ENCODE measurements at regions not wholly inside any gene's neighbourhood (a gene's known extent, or its start where the extent isn't known, plus 50 kb on each side); places are given as distances from the start of the nearest gene placed in this dataset.

GRCh38 chr13:37274569-37275497 lies 169.4 kb upstream of the CSNK1A1L start:
- intact Hi-C loops (cut with DNase I) = no loop called here
- DNase-seq (ENCODE audit: low spot score) = no peak

- DNase-seq (ENCODE audit: low spot score) = no peak
- intact Hi-C loops (cut with DNase I) = no loop called here
Measured at GRCh38 chr13:37273836-37274235, 168.4 kb upstream of the CSNK1A1L start.

- intact Hi-C loops (cut with DNase I) = no loop called here
- no peak for DNase-seq (ENCODE audit: low spot score)
Measured at GRCh38 chr13:37270226-37271001, 164.9 kb upstream of the CSNK1A1L start.

GRCh38 chr13:37263871-37264270 lies 158.4 kb upstream of the CSNK1A1L start:
- intact Hi-C loops (cut with DNase I) = no loop called here
- DNase-seq (ENCODE audit: low spot score) = no peak

- DNase-seq (ENCODE audit: low spot score) = no peak
- intact Hi-C loops (cut with DNase I) = no loop called here
Measured at GRCh38 chr13:37257706-37258105, 152.2 kb upstream of the CSNK1A1L start.

- no peak for DNase-seq (ENCODE audit: low spot score)
Measured at GRCh38 chr13:37257051-37257450, 151.6 kb upstream of the CSNK1A1L start.

GRCh38 chr13:37241786-37242185 lies 136.3 kb upstream of the CSNK1A1L start:
- intact Hi-C loops (cut with DNase I) = no loop called here
- DNase-seq (ENCODE audit: low spot score) = no peak

More at GRCh38 chr13:37257051-37257450, 151.6 kb upstream of the CSNK1A1L start:
- intact Hi-C loops (cut with DNase I) = no loop called here

GRCh38 chr13:37230346-37230745 lies 124.9 kb upstream of the CSNK1A1L start:
- DNase-seq (ENCODE audit: low spot score) = no peak
- intact Hi-C loops (cut with DNase I) = no loop called here

- no peak for DNase-seq (ENCODE audit: low spot score)
- intact Hi-C loops (cut with DNase I) = no loop called here
Measured at GRCh38 chr13:37229931-37230330, 124.5 kb upstream of the CSNK1A1L start.

- intact Hi-C loops (cut with DNase I) = no loop called here
- DNase-seq (ENCODE audit: low spot score) = no peak
Measured at GRCh38 chr13:37226971-37227370, 121.5 kb upstream of the CSNK1A1L start.

- intact Hi-C loops (cut with DNase I) = no loop called here
- no peak for DNase-seq (ENCODE audit: low spot score)
Measured at GRCh38 chr13:37225414-37226070, 120.1 kb upstream of the CSNK1A1L start.

GRCh38 chr13:37216331-37216730 lies 110.9 kb upstream of the CSNK1A1L start:
- DNase-seq (ENCODE audit: low spot score) = no peak
- intact Hi-C loops (cut with DNase I) = no loop called here

GRCh38 chr13:37212826-37213225 lies 107.4 kb upstream of the CSNK1A1L start:
- no peak for DNase-seq (ENCODE audit: low spot score)
- intact Hi-C loops (cut with DNase I) = no loop called here

- intact Hi-C loops (cut with DNase I) = no loop called here
- DNase-seq (ENCODE audit: low spot score) = no peak
Measured at GRCh38 chr13:37211487-37211886, 106.0 kb upstream of the CSNK1A1L start.

GRCh38 chr13:37209621-37210580 lies 104.4 kb upstream of the CSNK1A1L start:
- intact Hi-C loops (cut with DNase I) = loop anchor here (5.0 kb wide), 1 partner anchor 78 kb away; no protein-coding TSS in a partner anchor
- no peak for DNase-seq (ENCODE audit: low spot score)

- no peak for DNase-seq (ENCODE audit: low spot score)
- intact Hi-C loops (cut with DNase I) = loop anchor here (5.0 kb wide), 1 partner anchor 76 kb away; no protein-coding TSS in a partner anchor
Measured at GRCh38 chr13:37207691-37208451, 102.4 kb upstream of the CSNK1A1L start.

- intact Hi-C loops (cut with DNase I) = no loop called here
Measured at GRCh38 chr13:37202264-37202663, 96.8 kb upstream of the CSNK1A1L start.

GRCh38 chr13:37201081-37201480 lies 95.6 kb upstream of the CSNK1A1L start:
- DNase-seq (ENCODE audit: low spot score) = no peak

More at GRCh38 chr13:37202264-37202663, 96.8 kb upstream of the CSNK1A1L start:
- no peak for DNase-seq (ENCODE audit: low spot score)

More at GRCh38 chr13:37201081-37201480, 95.6 kb upstream of the CSNK1A1L start:
- intact Hi-C loops (cut with DNase I) = no loop called here
